ENCODE measurements at regions not wholly inside any gene's neighbourhood (a gene's known extent, or its start where the extent isn't known, plus 50 kb on each side); places are given as distances from the start of the nearest gene placed in this dataset.

DNA sequence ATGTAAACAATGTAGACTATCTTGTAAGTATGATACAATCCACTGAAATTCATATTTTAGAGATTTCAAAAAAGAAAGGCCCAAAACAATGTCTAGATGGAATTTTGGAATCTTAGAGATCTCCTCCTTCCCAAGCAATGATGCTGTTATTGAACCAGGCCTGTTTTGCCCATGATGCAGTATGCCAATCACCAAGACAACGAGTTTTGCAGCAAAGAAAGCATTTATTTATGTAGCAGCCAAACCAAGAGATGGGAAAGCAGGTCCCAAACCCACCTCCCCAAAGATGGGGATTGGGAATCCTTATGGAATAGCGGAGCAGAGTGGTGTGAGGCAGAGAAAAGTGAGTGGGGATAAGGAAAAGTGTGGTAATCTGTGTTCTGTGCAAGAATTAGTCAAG lies 197.8 kb upstream of the NT5E start:
- TF ChIP-seq, protein P1, sequence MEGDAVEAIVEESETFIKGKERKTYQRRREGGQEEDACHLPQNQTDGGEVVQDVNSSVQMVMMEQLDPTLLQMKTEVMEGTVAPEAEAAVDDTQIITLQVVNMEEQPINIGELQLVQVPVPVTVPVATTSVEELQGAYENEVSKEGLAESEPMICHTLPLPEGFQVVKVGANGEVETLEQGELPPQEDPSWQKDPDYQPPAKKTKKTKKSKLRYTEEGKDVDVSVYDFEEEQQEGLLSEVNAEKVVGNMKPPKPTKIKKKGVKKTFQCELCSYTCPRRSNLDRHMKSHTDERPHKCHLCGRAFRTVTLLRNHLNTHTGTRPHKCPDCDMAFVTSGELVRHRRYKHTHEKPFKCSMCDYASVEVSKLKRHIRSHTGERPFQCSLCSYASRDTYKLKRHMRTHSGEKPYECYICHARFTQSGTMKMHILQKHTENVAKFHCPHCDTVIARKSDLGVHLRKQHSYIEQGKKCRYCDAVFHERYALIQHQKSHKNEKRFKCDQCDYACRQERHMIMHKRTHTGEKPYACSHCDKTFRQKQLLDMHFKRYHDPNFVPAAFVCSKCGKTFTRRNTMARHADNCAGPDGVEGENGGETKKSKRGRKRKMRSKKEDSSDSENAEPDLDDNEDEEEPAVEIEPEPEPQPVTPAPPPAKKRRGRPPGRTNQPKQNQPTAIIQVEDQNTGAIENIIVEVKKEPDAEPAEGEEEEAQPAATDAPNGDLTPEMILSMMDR (IDR thresholded peaks at IDR 0.05; ENCODE audit: low read depth, low read length), result no peak
- TF ChIP-seq, protein P2, sequence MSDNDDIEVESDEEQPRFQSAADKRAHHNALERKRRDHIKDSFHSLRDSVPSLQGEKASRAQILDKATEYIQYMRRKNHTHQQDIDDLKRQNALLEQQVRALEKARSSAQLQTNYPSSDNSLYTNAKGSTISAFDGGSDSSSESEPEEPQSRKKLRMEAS (IDR thresholded peaks at IDR 0.05; ENCODE audit: low read depth, low read length), result no peak
- TF ChIP-seq POLR2A (IDR thresholded peaks at IDR 0.05; ENCODE audit: extremely low read depth, insufficient read length), result no peak
